ENCODE measurements at regions not wholly inside any gene's neighbourhood (a gene's known extent, or its start where the extent isn't known, plus 50 kb on each side); places are given as distances from the start of the nearest gene placed in this dataset.

DNA sequence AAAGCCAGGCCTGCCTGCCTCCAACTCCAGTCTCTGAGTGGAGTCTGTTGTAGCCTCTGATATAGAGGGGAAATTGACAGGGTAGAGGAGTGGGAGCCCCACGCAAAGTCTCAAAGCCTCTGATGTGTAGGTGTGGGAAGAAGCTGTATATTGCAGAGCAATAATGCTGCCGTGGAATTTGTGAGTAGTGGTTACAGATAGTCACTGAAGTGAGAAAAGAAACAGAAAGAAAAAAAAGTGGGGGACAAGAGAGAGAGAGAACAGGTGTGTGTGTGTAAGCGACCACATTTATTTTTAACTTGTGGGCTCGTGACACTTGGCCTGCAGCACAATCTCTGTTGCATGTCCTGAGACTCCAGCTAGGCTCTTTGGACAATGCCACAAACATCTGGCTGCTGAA lies 227.8 kb downstream of the NSG2 start:
- TF ChIP-seq GATA1 (IDR thresholded peaks at IDR 0.05; ENCODE audit: low read depth, low read length) (no peak), POLR2A (IDR thresholded peaks at IDR 0.05; ENCODE audit: low read length) (no peak)
- DNase-seq = no peak

GRCh38 chr5:174275959-174276358 lies 230.5 kb downstream of the NSG2 start:
- no peak for DNase-seq
- TF ChIP-seq POLR2A (IDR thresholded peaks at IDR 0.05; ENCODE audit: low read length) = no peak
- TF ChIP-seq GATA1 (IDR thresholded peaks at IDR 0.05; ENCODE audit: low read depth, low read length) = no peak

GRCh38 chr5:174281089-174281760 lies 235.7 kb downstream of the NSG2 start:
- DNase-seq = no peak
- TF ChIP-seq POLR2A (IDR thresholded peaks at IDR 0.05; ENCODE audit: low read length) (no peak), GATA1 (IDR thresholded peaks at IDR 0.05; ENCODE audit: low read depth, low read length) (no peak)

DNA sequence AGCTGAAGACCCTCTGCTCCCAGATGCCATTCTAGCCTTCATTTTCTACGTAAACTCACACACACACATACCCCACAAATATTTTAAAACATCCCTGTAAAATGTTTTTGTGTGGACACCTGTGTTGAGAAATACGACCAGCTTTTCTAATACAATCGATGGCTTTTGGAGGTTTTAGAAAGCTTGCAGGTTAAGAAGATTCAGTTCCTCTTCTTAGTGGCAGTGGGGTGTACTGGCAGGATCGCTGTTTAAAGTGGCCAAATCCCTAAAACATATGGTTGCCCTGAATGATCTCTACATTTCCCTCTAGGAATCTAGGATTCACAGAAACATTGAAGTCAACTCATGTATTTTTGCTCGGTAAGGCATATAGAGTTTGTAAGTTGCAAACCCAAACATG lies 236.3 kb downstream of the NSG2 start:
- no peak for DNase-seq
- TF ChIP-seq POLR2A (IDR thresholded peaks at IDR 0.05; ENCODE audit: low read length) (no peak), GATA1 (IDR thresholded peaks at IDR 0.05; ENCODE audit: low read depth, low read length) (no peak)

DNA sequence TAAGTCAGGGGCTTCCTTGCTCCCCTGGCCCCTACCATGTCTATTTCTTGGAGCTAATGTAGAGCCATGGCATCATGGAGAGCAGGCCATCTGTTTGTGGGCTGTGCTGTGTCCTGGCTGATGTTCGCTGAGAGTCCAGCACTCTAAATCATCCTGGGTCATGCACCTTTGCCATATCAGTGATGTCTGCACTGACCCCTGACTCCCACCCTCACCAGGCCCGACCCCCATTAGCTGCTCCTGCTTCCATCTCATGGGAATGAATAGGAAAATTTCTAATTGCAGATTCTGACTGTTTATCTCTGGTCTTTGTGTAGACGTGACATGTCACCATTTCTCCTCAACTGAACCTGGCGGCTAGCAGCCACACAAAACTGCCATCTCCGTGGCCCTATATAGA lies 236.9 kb downstream of the NSG2 start:
- TF ChIP-seq GATA1 (IDR thresholded peaks at IDR 0.05; ENCODE audit: low read depth, low read length) (no peak), POLR2A (IDR thresholded peaks at IDR 0.05; ENCODE audit: low read length) (no peak)
- no peak for DNase-seq

DNA sequence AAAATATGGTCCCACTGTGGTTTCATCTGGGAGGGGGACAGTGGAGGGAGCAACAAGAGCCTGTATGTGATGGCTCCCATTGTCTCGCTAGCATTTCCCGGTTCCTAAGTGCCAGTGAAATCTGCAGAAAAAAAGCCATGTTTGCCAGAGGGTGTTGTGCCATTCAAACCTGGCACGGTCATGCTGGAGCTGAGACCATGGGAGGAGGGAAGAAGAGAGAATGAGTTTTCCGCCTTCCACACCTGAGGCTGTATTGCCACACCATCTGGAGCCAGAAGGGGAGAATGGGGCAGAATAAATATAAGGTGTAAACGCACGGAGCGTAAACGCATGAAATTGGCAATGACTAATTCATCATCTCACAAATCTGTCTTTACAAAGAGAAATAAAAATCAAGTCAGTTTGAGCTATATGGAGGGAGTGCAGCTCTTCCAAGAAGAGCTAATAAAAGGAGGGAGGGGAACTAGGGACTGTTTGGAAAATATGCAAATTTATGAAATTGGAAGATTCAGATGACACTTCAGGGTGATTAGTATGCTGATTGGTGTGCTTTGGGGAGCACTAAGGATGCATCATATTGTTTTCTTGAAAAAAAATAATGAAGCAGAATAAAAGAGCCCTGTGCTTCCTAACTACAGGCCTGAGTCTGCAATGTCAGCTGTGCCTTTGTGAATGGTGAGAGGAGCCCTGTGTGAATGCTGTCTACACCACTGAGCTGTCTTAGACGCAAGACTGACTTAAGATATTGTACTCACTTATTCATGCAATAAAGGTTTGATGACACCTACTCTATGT lies 237.9 kb downstream of the NSG2 start:
- no peak for DNase-seq
- TF ChIP-seq POLR2A (IDR thresholded peaks at IDR 0.05; ENCODE audit: low read length) = no peak

- DNase-seq = no peak
- TF ChIP-seq POLR2A (IDR thresholded peaks at IDR 0.05; ENCODE audit: low read length) = no peak
- TF ChIP-seq GATA1 (IDR thresholded peaks at IDR 0.05; ENCODE audit: low read depth, low read length) = no peak
These were observed 239.4 kb downstream of the NSG2 start for GRCh38 chr5:174284873-174285272.

- TF ChIP-seq GATA1 (IDR thresholded peaks at IDR 0.05; ENCODE audit: low read depth, low read length) (no peak), POLR2A (IDR thresholded peaks at IDR 0.05; ENCODE audit: low read length) (no peak)
- no peak for DNase-seq
These were observed 242.3 kb downstream of the NSG2 start for GRCh38 chr5:174287761-174288160.

GRCh38 chr5:174288439-174288838 lies 242.9 kb downstream of the NSG2 start:
- DNase-seq = no peak
- TF ChIP-seq GATA1 (IDR thresholded peaks at IDR 0.05; ENCODE audit: low read depth, low read length) (no peak), POLR2A (IDR thresholded peaks at IDR 0.05; ENCODE audit: low read length) (no peak)

GRCh38 chr5:174291162-174291561 lies 245.7 kb downstream of the NSG2 start:
- no peak for DNase-seq
- no peak for TF ChIP-seq GATA1 (IDR thresholded peaks at IDR 0.05; ENCODE audit: low read depth, low read length)
- TF ChIP-seq POLR2A (IDR thresholded peaks at IDR 0.05; ENCODE audit: low read length) = no peak

DNA sequence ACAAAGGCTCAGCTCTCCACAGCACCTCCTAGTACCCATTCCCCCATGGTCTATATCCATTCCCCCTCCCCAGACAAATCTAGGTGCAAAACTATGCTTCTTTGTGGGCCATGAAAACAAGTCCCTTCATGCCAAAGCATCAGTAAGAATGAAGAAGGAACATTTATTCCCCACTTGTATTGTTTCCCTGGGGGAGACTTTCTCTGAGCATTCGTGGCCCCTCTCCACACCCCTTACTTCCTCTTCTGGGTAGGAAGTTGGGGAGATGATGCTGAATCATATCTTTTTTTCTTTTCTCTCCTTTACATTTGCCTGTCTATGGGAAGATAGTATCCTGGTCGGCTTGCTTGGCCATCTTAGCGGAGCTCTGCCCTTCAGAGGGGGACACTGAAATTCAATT lies 246.8 kb downstream of the NSG2 start:
- no peak for TF ChIP-seq POLR2A (IDR thresholded peaks at IDR 0.05; ENCODE audit: low read length)
- TF ChIP-seq GATA1 (IDR thresholded peaks at IDR 0.05; ENCODE audit: low read depth, low read length) = no peak
- DNase-seq = no peak

- no peak for TF ChIP-seq GATA1 (IDR thresholded peaks at IDR 0.05; ENCODE audit: low read depth, low read length)
- TF ChIP-seq POLR2A (IDR thresholded peaks at IDR 0.05; ENCODE audit: low read length) = no peak
- DNase-seq = no peak
These were observed 247.5 kb downstream of the NSG2 start for GRCh38 chr5:174293006-174293405.

DNA sequence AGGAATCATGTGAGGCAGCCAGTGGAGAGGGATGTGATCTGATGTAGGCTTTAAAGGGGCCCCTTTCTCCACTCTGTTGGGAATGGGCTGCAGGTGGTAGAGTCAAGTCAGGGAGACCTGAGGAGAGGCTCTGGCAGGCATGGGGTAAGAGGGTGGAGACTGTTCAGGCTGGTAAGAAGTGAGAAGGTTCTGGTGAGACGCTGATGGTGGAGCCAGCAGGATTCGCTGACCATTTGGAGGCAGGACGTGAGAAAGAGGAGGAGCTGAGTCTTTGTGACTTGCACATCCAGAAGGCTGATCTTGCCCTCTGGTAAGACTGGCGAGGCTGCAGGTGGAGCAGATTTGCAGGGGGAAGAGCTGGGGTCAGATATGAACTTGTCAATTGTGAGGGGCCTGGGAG lies 248.0 kb downstream of the NSG2 start:
- no peak for DNase-seq
- TF ChIP-seq POLR2A (IDR thresholded peaks at IDR 0.05; ENCODE audit: low read length) = no peak
- TF ChIP-seq GATA1 (IDR thresholded peaks at IDR 0.05; ENCODE audit: low read depth, low read length) = no peak

GRCh38 chr5:174294891-174295620 lies 249.6 kb downstream of the NSG2 start:
- TF ChIP-seq GATA1 (IDR thresholded peaks at IDR 0.05; ENCODE audit: low read depth, low read length) = no peak
- no peak for TF ChIP-seq POLR2A (IDR thresholded peaks at IDR 0.05; ENCODE audit: low read length)
- no peak for DNase-seq

Data from erythroblast (primary cell).